ENCODE measurements at regions not wholly inside any gene's neighbourhood (a gene's known extent, or its start where the extent isn't known, plus 50 kb on each side); places are given as distances from the start of the nearest gene placed in this dataset.

DNA sequence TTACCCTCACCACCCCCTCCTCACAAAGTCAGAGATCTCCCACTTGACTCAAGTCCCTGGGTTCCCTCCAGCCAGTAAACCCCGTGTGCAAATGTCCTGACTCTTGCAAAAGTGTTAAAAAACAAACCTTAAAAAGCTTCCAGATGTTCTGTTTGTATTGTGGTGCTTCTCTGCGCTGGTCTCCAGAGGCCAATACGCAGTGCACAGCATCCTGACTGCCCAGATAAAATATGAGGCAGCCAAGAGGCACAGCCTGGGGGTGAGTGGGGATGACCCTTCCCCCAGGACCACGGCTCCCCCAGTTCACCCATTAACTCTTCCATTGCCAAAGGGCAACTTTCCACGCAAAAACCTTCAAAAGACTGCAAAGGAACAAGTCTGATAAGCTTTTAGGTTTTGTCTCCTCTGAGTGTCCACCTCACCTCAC, 291.8 kb downstream of the SOX9 start:
- no peak for DNase-seq
- Histone ChIP-seq H3F3A (ENCODE audit: low read length, unreplicated experiment) (no peaks in the 10 kb centered on the region), H3K4me3 (ENCODE audit: low read length) (no peak overlapping the region), H3K4me2 (ENCODE audit: low read length) (no peak overlapping the region), H3K36me3 (ENCODE audit: low read depth, low read length) (peaks cover 8% of the 10 kb centered on the region), H3K27ac (ENCODE audit: low read length) (no peak overlapping the region), H3K27me3 (ENCODE audit: low read length) (no peaks in the 10 kb centered on the region), H3K9me3 (ENCODE audit: low read length) (0 out of 2 replicates have a peak, but pooled peaks cover 3% of the 10 kb centered on the region), H3K4me1 (ENCODE audit: insufficient read depth, low read length) (peaks cover 34% of the 10 kb centered on the region), H3K79me2 (ENCODE audit: low read length) (peaks cover 33% of the 10 kb centered on the region), H3K9me2 (replicated peaks; ENCODE audit: low read length) (no peaks in the 10 kb centered on the region), H2AFZ (ENCODE audit: low read length) (no peak overlapping the region), H4K20me1 (ENCODE audit: low read length) (no peaks in the 10 kb centered on the region), H3K9ac (ENCODE audit: low read length) (no peak overlapping the region)
- TF ChIP-seq, protein P1, sequence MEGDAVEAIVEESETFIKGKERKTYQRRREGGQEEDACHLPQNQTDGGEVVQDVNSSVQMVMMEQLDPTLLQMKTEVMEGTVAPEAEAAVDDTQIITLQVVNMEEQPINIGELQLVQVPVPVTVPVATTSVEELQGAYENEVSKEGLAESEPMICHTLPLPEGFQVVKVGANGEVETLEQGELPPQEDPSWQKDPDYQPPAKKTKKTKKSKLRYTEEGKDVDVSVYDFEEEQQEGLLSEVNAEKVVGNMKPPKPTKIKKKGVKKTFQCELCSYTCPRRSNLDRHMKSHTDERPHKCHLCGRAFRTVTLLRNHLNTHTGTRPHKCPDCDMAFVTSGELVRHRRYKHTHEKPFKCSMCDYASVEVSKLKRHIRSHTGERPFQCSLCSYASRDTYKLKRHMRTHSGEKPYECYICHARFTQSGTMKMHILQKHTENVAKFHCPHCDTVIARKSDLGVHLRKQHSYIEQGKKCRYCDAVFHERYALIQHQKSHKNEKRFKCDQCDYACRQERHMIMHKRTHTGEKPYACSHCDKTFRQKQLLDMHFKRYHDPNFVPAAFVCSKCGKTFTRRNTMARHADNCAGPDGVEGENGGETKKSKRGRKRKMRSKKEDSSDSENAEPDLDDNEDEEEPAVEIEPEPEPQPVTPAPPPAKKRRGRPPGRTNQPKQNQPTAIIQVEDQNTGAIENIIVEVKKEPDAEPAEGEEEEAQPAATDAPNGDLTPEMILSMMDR (conservative IDR thresholded peaks at IDR 0.05; ENCODE audit: low read depth, low read length), result no peak
- no peak for TF ChIP-seq EZH2 (IDR thresholded peaks at IDR 0.05; ENCODE audit: low read length, unreplicated experiment)
- no peak for TF ChIP-seq EZH2phosphoT487 (IDR thresholded peaks at IDR 0.05; ENCODE audit: borderline replicate concordance, low read length)
- ChIA-PET POLR2A (ENCODE audit: unreplicated experiment) (no interaction called here), CTCF (no interaction called here)
- ATAC-seq, result no peak
- intact Hi-C loops (cut with micrococcal nuclease), result no loop called here
- BruUV-seq (replicated peaks), result no TSS peak

DNA sequence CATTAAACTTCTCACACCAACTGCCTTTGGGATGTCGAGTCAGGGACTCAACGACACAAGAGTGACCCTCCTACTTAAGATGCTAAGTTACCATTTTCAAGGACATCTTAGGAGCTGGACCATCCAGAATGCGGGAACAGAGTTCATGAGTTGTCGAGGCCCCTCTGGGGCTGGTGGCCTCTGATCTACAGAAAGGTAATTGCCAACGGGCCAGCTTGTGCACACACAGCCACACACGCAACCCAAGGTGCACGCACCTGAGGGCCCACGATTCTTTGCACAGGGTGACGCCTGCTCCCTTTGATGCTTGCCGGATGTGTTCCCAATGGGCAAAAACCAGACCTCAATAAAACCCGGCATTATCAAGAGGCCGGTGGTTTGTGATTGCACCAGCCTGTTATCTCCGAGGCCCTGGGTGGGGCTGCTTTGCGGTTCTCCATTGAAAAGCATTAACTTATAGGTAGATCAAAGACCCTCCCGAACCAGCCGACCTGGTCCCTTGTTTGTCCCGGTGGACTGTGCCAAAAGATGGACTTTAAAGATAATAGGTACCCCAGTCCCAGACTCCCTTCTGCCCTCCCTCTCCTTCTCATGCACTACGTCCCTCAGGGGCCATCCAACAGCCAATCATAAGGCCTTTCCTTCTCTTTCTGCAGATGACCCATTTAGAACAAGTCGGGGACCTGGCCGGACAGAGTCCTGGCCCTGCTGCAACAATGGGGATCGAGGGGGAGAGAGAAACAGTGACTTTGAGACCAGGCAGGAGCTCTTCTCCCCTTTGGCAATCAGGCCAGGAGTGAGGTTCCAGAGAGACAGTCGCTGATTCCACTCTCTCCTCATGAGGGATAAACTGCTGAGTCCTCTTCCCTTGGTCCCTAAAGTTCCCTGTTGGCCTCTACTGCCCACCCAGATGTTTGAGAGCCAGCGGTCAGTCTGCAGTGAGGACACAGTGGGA, 292.5 kb downstream of the SOX9 start:
- Histone ChIP-seq H3K9ac (ENCODE audit: low read length) (no peak overlapping the region), H3K27ac (ENCODE audit: low read length) (no peak overlapping the region), H3K36me3 (ENCODE audit: low read depth, low read length) (peaks cover 15% of the 10 kb centered on the region), H3K4me3 (ENCODE audit: low read length) (no peak overlapping the region), H2AFZ (ENCODE audit: low read length) (no peak overlapping the region), H3F3A (ENCODE audit: low read length, unreplicated experiment) (no peaks in the 10 kb centered on the region), H3K79me2 (ENCODE audit: low read length) (peaks cover 31% of the 10 kb centered on the region), H4K20me1 (ENCODE audit: low read length) (no peaks in the 10 kb centered on the region), H3K9me2 (replicated peaks; ENCODE audit: low read length) (no peaks in the 10 kb centered on the region), H3K27me3 (ENCODE audit: low read length) (no peaks in the 10 kb centered on the region), H3K4me2 (ENCODE audit: low read length) (no peak overlapping the region), H3K4me1 (ENCODE audit: insufficient read depth, low read length) (peaks cover 27% of the 10 kb centered on the region), H3K9me3 (ENCODE audit: low read length) (peaks cover 10% of the 10 kb centered on the region; the same call in 1 of the 2 replicates)
- intact Hi-C loops (cut with micrococcal nuclease), result no loop called here
- ChIA-PET CTCF (no interaction called here), POLR2A (ENCODE audit: unreplicated experiment) (no interaction called here)
- DNase-seq (no peak), ATAC-seq (no peak)
- TF ChIP-seq, protein P1 (conservative IDR thresholded peaks at IDR 0.05; ENCODE audit: low read depth, low read length), result no peak
- TF ChIP-seq EZH2 (IDR thresholded peaks at IDR 0.05; ENCODE audit: low read length, unreplicated experiment), result no peak
- no peak for TF ChIP-seq EZH2phosphoT487 (IDR thresholded peaks at IDR 0.05; ENCODE audit: borderline replicate concordance, low read length)
- no TSS peak for BruUV-seq (replicated peaks)

DNA sequence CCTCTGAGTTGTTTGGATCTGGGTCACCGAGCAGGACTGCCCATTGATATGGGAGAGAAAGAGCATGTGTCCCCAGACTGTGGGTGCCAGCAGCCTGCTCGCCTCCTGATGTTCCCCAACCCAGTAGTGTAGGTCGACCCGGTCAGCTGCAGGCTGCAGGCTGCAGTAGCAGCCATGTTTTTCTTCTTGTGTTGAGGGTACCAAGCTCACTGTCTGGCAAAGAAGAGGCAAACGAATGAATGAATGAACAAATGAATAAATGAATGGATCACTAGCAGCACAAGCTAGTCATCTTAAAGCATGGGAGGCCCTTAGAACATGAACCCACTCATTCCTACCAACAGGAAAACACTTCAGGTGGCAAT, 293.2 kb downstream of the SOX9 start:
- intact Hi-C loops (cut with micrococcal nuclease), result no loop called here
- TF ChIP-seq, protein P1 (conservative IDR thresholded peaks at IDR 0.05; ENCODE audit: low read depth, low read length), result no peak
- no peak for TF ChIP-seq EZH2phosphoT487 (IDR thresholded peaks at IDR 0.05; ENCODE audit: borderline replicate concordance, low read length)
- TF ChIP-seq EZH2 (IDR thresholded peaks at IDR 0.05; ENCODE audit: low read length, unreplicated experiment), result no peak
- no peaks in the 10 kb centered on the region for H3K27me3 ChIP-seq (ENCODE audit: low read length)
- no peaks in the 10 kb centered on the region for H3F3A ChIP-seq (ENCODE audit: low read length, unreplicated experiment)
- ChIA-PET CTCF (no interaction called here), POLR2A (ENCODE audit: unreplicated experiment) (no interaction called here)
- DNase-seq (no peak), ATAC-seq (no peak)
- BruUV-seq (replicated peaks), result no TSS peak
- no peak overlapping the region for H2AFZ ChIP-seq (ENCODE audit: low read length)
- no peak overlapping the region for H3K27ac ChIP-seq (ENCODE audit: low read length)
- peaks cover 27% of the 10 kb centered on the region for H3K79me2 ChIP-seq (ENCODE audit: low read length)
- no peaks in the 10 kb centered on the region for H4K20me1 ChIP-seq (ENCODE audit: low read length)
- H3K9me3 ChIP-seq (ENCODE audit: low read length), result peaks cover 15% of the 10 kb centered on the region
- H3K9ac ChIP-seq (ENCODE audit: low read length), result no peak overlapping the region
- peaks cover 22% of the 10 kb centered on the region for H3K36me3 ChIP-seq (ENCODE audit: low read depth, low read length)
- H3K4me2 ChIP-seq (ENCODE audit: low read length), result no peak overlapping the region
- H3K9me2 ChIP-seq (replicated peaks; ENCODE audit: low read length), result no peaks in the 10 kb centered on the region
- peaks cover 21% of the 10 kb centered on the region for H3K4me1 ChIP-seq (ENCODE audit: insufficient read depth, low read length)
- no peak overlapping the region for H3K4me3 ChIP-seq (ENCODE audit: low read length)

All from PC-3 (cell line).